ENCODE measurements at regions not wholly inside any gene's neighbourhood (a gene's known extent, or its start where the extent isn't known, plus 50 kb on each side); places are given as distances from the start of the nearest gene placed in this dataset.

- in situ Hi-C loops (cut with HindIII; ENCODE audit: low pct_unique_long_range_greater_than_20kb, low sequenced_read_pairs), result no loop called here
- DNase-seq (ENCODE audit: low read depth, low spot score), result no peak
Measured at GRCh38 chr5:125793470-125793869, 629.7 kb upstream of the GRAMD2B start.

GRCh38 chr5:125794922-125795321, 628.3 kb upstream of the GRAMD2B start:
- in situ Hi-C loops (cut with HindIII; ENCODE audit: low pct_unique_long_range_greater_than_20kb, low sequenced_read_pairs), result no loop called here
- DNase-seq (ENCODE audit: low read depth, low spot score), result no peak

GRCh38 chr5:125798307-125798706, 624.9 kb upstream of the GRAMD2B start:
- peak; percentile 7 for DNase-seq (ENCODE audit: low read depth, low spot score)
- in situ Hi-C loops (cut with HindIII; ENCODE audit: low pct_unique_long_range_greater_than_20kb, low sequenced_read_pairs), result no loop called here

- DNase-seq (ENCODE audit: low read depth, low spot score), result peak; percentile 22
- in situ Hi-C loops (cut with HindIII; ENCODE audit: low pct_unique_long_range_greater_than_20kb, low sequenced_read_pairs), result no loop called here
Measured at GRCh38 chr5:125812651-125813050, 610.6 kb upstream of the GRAMD2B start.

- in situ Hi-C loops (cut with HindIII; ENCODE audit: low pct_unique_long_range_greater_than_20kb, low sequenced_read_pairs), result no loop called here
Measured at GRCh38 chr5:125813221-125813974, 609.8 kb upstream of the GRAMD2B start.

GRCh38 chr5:125814119-125814518, 609.1 kb upstream of the GRAMD2B start:
- DNase-seq (ENCODE audit: low read depth, low spot score), result no peak
- in situ Hi-C loops (cut with HindIII; ENCODE audit: low pct_unique_long_range_greater_than_20kb, low sequenced_read_pairs), result no loop called here

More at GRCh38 chr5:125813221-125813974, 609.8 kb upstream of the GRAMD2B start:
- no peak for DNase-seq (ENCODE audit: low read depth, low spot score)

- no peak for DNase-seq (ENCODE audit: low read depth, low spot score)
- in situ Hi-C loops (cut with HindIII; ENCODE audit: low pct_unique_long_range_greater_than_20kb, low sequenced_read_pairs), result no loop called here
Measured at GRCh38 chr5:125823572-125823971, 599.6 kb upstream of the GRAMD2B start.

GRCh38 chr5:125826214-125826613, 597.0 kb upstream of the GRAMD2B start:
- no peak for DNase-seq (ENCODE audit: low read depth, low spot score)
- in situ Hi-C loops (cut with HindIII; ENCODE audit: low pct_unique_long_range_greater_than_20kb, low sequenced_read_pairs), result no loop called here

- in situ Hi-C loops (cut with HindIII; ENCODE audit: low pct_unique_long_range_greater_than_20kb, low sequenced_read_pairs), result no loop called here
- DNase-seq (ENCODE audit: low read depth, low spot score), result no peak
Measured at GRCh38 chr5:125829349-125829748, 593.9 kb upstream of the GRAMD2B start.

GRCh38 chr5:125833398-125833797, 589.8 kb upstream of the GRAMD2B start:
- DNase-seq (ENCODE audit: low read depth, low spot score), result no peak
- in situ Hi-C loops (cut with HindIII; ENCODE audit: low pct_unique_long_range_greater_than_20kb, low sequenced_read_pairs), result no loop called here

GRCh38 chr5:125834438-125835115, 588.6 kb upstream of the GRAMD2B start:
- DNase-seq (ENCODE audit: low read depth, low spot score), result no peak
- in situ Hi-C loops (cut with HindIII; ENCODE audit: low pct_unique_long_range_greater_than_20kb, low sequenced_read_pairs), result no loop called here

GRCh38 chr5:125835293-125836172, 587.7 kb upstream of the GRAMD2B start:
- in situ Hi-C loops (cut with HindIII; ENCODE audit: low pct_unique_long_range_greater_than_20kb, low sequenced_read_pairs), result no loop called here
- DNase-seq (ENCODE audit: low read depth, low spot score), result peak; percentile 77

- DNase-seq (ENCODE audit: low read depth, low spot score), result no peak
- in situ Hi-C loops (cut with HindIII; ENCODE audit: low pct_unique_long_range_greater_than_20kb, low sequenced_read_pairs), result no loop called here
Measured at GRCh38 chr5:125836256-125836655, 587.0 kb upstream of the GRAMD2B start.

- in situ Hi-C loops (cut with HindIII; ENCODE audit: low pct_unique_long_range_greater_than_20kb, low sequenced_read_pairs), result no loop called here
- DNase-seq (ENCODE audit: low read depth, low spot score), result no peak
Measured at GRCh38 chr5:125837866-125838265, 585.3 kb upstream of the GRAMD2B start.

GRCh38 chr5:125847561-125847960, 575.6 kb upstream of the GRAMD2B start:
- in situ Hi-C loops (cut with HindIII; ENCODE audit: low pct_unique_long_range_greater_than_20kb, low sequenced_read_pairs), result no loop called here
- no peak for DNase-seq (ENCODE audit: low read depth, low spot score)

- in situ Hi-C loops (cut with HindIII; ENCODE audit: low pct_unique_long_range_greater_than_20kb, low sequenced_read_pairs), result no loop called here
- no peak for DNase-seq (ENCODE audit: low read depth, low spot score)
Measured at GRCh38 chr5:125848751-125849150, 574.5 kb upstream of the GRAMD2B start.

GRCh38 chr5:125856949-125857348, 566.3 kb upstream of the GRAMD2B start:
- DNase-seq (ENCODE audit: low read depth, low spot score), result no peak
- in situ Hi-C loops (cut with HindIII; ENCODE audit: low pct_unique_long_range_greater_than_20kb, low sequenced_read_pairs), result no loop called here

GRCh38 chr5:125863579-125863978, 559.6 kb upstream of the GRAMD2B start:
- no peak for DNase-seq (ENCODE audit: low read depth, low spot score)
- in situ Hi-C loops (cut with HindIII; ENCODE audit: low pct_unique_long_range_greater_than_20kb, low sequenced_read_pairs), result no loop called here
